HFFc6 (cell line): ENCODE measurements at regions not wholly inside any gene's neighbourhood (a gene's known extent, or its start where the extent isn't known, plus 50 kb on each side); places are given as distances from the start of the nearest gene placed in this dataset.

Source experiments
- DNase-seq: peaks from one replicate; pipeline ENCODE4 v3.0.0-alpha.2; 2018
- H3K27ac Mint-ChIP-seq: 2 replicates; pipeline ENCODE4 v1.8.0; 2020; ENCODE audit warnings: mild to moderate bottlenecking, mixed read lengths
- H3K27me3 Mint-ChIP-seq: 2 replicates; pipeline ENCODE4 v1.8.0; 2021; ENCODE audit warnings: mild to moderate bottlenecking, moderate library complexity, mixed read lengths; ENCODE audit not compliant: insufficient read depth
- H3K36me3 Mint-ChIP-seq: 2 replicates; pipeline ENCODE4 v1.8.0; 2021; ENCODE audit warnings: low read depth, mixed read lengths
- H3K4me1 Mint-ChIP-seq: 2 replicates; pipeline ENCODE4 v1.8.0; 2020; ENCODE audit warnings: low read depth, mixed read lengths
- H3K4me3 Mint-ChIP-seq: 2 replicates; pipeline ENCODE4 v1.8.0; 2020; ENCODE audit warnings: mild to moderate bottlenecking, moderate library complexity, mixed read lengths
- H3K9me3 Mint-ChIP-seq: 2 replicates; pipeline ENCODE4 v1.8.0; 2020; ENCODE audit warnings: mild to moderate bottlenecking, mixed read lengths
- CTCF ChIP-seq: fragments of 200-600 bp; sonication (generic); IDR thresholded peaks from 2 replicates; pipeline ENCODE4 v1.5.0; 2021; ENCODE audit warnings: antibody characterized with exemption, mild to moderate bottlenecking

- Mint-ChIP-seq H3K27ac (no peak overlapping the region), H3K36me3 (no peaks in the 10 kb centered on the region), H3K27me3 (no peaks in the 10 kb centered on the region), H3K9me3 (no peaks in the 10 kb centered on the region; the same call in 1 of the 2 replicates), H3K4me3 (no peak overlapping the region), H3K4me1 (peaks cover 47% of the 10 kb centered on the region)
- TF ChIP-seq CTCF: no peak
- no peak for DNase-seq
These were observed 76.3 kb downstream of the FAT3 start for GRCh38 chr11:92300876-92301275.

GRCh38 chr11:92302770-92303169 is 78.2 kb downstream of the FAT3 start:
- Mint-ChIP-seq H3K4me3 (no peak overlapping the region), H3K4me1 (peaks cover 37% of the 10 kb centered on the region), H3K27me3 (no peaks in the 10 kb centered on the region), H3K9me3 (no peaks in the 10 kb centered on the region; the same call in 1 of the 2 replicates), H3K27ac (no peak overlapping the region), H3K36me3 (no peaks in the 10 kb centered on the region)
- peak; percentile 37 for DNase-seq
- TF ChIP-seq CTCF: no peak

GRCh38 chr11:92304271-92304670 is 79.7 kb downstream of the FAT3 start:
- TF ChIP-seq CTCF: no peak
- H3K36me3 Mint-ChIP-seq: no peaks in the 10 kb centered on the region
- no peak overlapping the region for H3K4me3 Mint-ChIP-seq
- H3K27ac Mint-ChIP-seq: no peak overlapping the region
- peaks cover 37% of the 10 kb centered on the region for H3K4me1 Mint-ChIP-seq
- no peaks in the 10 kb centered on the region for H3K27me3 Mint-ChIP-seq
- DNase-seq: no peak
- H3K9me3 Mint-ChIP-seq: no peaks in the 10 kb centered on the region

GRCh38 chr11:92306966-92307510 is 82.4 kb downstream of the FAT3 start:
- peaks cover 31% of the 10 kb centered on the region for H3K4me1 Mint-ChIP-seq
- H3K36me3 Mint-ChIP-seq: no peaks in the 10 kb centered on the region; the same call in 1 of the 2 replicates
- H3K4me3 Mint-ChIP-seq: no peak overlapping the region
- H3K27ac Mint-ChIP-seq: no peak overlapping the region
- no peak for DNase-seq
- H3K9me3 Mint-ChIP-seq: no peaks in the 10 kb centered on the region
- H3K27me3 Mint-ChIP-seq: no peaks in the 10 kb centered on the region; the same call in 1 of the 2 replicates
- no peak for TF ChIP-seq CTCF

GRCh38 chr11:92308366-92308765 is 83.7 kb downstream of the FAT3 start:
- H3K4me1 Mint-ChIP-seq: peaks cover 20% of the 10 kb centered on the region
- DNase-seq: no peak
- no peak overlapping the region for H3K27ac Mint-ChIP-seq
- no peak overlapping the region for H3K4me3 Mint-ChIP-seq
- TF ChIP-seq CTCF: no peak
- no peaks in the 10 kb centered on the region; the same call in 1 of the 2 replicates for H3K27me3 Mint-ChIP-seq
- no peaks in the 10 kb centered on the region for H3K9me3 Mint-ChIP-seq
- no peaks in the 10 kb centered on the region; the same call in 1 of the 2 replicates for H3K36me3 Mint-ChIP-seq
